ENCODE measurements at regions not wholly inside any gene's neighbourhood (a gene's known extent, or its start where the extent isn't known, plus 50 kb on each side); places are given as distances from the start of the nearest gene placed in this dataset.

- TF ChIP-seq POLR2A (IDR thresholded peaks at IDR 0.05; ENCODE audit: low read depth, low read length) = no peak
- TF ChIP-seq TAF1 (IDR thresholded peaks at IDR 0.05; ENCODE audit: low read depth, low read length) = no peak
- TF ChIP-seq SPI1 (IDR thresholded peaks at IDR 0.05; ENCODE audit: low read depth, low read length) = no peak
- no peak for TF ChIP-seq POLR2AphosphoS5 (IDR thresholded peaks at IDR 0.05; ENCODE audit: low read depth, low read length)
- TF ChIP-seq POU2F2 (IDR thresholded peaks at IDR 0.05; ENCODE audit: low read depth, low read length) = no peak
- no peak for TF ChIP-seq PAX5 (IDR thresholded peaks at IDR 0.05; ENCODE audit: insufficient read depth, low read length, severe bottlenecking)
Observed at GRCh38 chr9:92179286-92180001, 64.2 kb upstream of the SPTLC1 start.
